HG03565 (cell line): ENCODE measurements at regions not wholly inside any gene's neighbourhood (a gene's known extent, or its start where the extent isn't known, plus 50 kb on each side); places are given as distances from the start of the nearest gene placed in this dataset.
A peak's percentile ranks its signal among the peaks of the same experiment; 100 is the strongest.
"Not testable (repeated sequence)": the region's sequence is repeated elsewhere in the genome, so short reads cannot be mapped to it uniquely, and the experiment has no call there.

Experiments
- ATAC-seq: cut with Tn5 transposase; IDR thresholded peaks from one replicate; pipeline ENCODE4 v1.9.1; 2021; ENCODE audit warnings: mild to moderate bottlenecking, moderate library complexity; ENCODE audit not compliant: unreplicated experiment

DNA sequence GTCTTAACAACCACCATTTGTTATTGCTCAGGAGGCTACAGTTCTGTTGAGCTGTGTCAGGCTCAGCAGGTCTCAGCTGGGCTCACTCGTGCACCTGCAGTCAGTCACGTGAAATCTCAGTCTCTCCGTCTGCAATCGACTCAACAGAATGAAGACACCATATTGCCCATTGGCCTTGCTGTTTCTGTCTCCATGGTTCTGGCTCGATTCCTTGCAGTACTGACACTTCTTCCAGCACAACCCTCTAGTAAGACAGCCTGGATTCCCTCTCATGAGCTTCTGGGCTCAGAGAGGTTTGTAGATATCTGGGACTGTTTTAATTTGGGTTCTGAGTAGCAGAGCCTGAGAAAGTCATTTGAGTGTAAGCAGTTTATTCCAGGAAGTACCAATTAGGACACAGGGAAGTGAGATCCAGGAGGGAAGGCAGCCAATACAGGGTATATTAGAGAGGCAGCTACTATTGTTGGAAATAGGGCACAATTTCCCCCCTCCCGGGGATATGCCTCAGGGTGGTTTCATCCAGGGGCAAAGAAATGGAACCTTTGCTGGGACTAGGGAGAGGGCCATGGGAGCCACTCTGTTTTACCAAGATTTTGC is 87.4 kb upstream of the RALGAPA2 start:
- ATAC-seq = no peak

DNA sequence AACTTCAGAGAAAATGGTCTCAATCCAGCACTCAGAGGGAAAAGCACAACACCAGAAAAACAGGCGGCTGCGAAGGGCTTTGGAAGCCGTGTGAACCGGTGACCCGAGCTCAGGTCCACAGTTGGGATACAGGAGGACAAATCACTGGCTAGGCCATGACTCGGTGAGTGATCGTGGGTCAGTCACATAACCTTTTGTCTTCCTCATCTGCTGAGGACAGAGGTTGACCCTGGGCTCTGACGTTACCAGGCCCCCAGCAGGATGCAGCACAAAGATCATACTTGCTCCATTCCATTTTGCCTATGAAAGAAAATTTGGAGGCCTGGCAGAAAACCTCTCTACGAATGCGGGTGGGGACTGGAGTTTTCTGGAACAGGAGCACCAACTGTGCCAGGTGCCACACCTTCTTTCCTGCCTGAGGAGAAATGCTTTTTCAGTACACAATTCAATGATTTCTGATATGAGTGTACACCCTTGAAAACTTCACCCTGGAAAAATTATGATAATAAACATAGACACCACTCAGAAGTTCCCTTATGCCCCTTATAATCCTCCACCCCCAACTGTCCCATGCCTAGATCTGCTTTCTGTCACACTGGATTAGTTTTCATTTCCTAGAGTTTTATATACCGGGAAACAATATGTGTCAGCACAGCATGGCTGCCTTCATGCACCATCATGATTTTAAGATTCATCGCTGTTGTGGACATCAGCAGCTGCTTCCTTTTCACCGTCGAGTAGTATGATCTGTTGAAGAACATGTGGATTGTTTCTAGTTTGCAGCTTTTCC is 85.3 kb upstream of the RALGAPA2 start:
- no peak for ATAC-seq

DNA sequence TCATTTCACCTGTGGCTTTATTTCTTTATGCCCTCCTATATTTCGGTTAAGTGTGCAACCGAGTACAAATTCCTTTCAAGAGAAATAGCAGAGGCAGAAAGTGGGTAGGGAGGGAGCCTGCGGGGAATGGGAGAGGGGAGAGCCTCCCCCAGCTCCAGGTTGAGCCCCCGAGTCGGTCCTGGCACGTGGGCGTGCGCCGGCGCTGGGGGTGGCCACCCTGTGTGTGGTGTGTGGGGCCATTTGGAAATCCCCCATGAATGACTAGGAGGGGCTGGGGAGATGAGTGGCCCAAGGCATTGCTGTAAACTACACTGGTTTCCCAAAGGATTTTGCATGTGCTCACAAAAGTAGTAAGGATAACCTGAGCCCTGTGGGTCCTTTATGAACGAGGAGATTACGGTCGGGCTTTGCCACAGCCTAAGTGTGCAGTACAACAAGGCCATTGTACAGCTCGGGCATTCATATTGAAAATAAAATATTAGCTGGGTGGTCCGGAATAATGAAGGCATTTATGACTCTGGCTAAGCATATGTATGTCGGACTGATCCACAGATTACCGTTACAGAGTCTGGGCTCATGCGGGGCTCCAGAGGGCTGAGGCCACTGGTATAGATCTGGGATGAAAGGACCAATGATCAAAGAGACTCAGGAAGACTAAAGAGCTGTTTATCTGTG is 84.5 kb upstream of the RALGAPA2 start:
- no peak for ATAC-seq

DNA sequence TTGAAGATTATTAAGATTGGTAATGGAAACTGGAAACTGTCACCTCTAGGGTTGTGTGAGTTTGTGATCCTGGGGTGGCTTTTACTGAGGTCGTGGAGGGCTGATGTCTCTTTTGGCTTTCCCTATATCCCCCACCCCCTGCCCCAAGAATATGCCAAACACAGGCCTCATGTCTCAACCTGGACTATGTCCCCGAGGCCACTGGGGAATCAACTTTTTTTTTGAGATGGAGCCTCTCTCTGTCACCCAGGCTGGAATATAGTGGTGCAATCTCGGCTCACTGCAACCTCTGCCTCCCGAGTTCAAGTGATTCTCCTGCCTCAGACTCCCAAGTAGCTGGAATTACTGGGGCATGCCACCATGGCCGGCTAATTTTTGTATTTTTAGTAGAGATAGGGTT is 83.3 kb upstream of the RALGAPA2 start:
- ATAC-seq = no peak

DNA sequence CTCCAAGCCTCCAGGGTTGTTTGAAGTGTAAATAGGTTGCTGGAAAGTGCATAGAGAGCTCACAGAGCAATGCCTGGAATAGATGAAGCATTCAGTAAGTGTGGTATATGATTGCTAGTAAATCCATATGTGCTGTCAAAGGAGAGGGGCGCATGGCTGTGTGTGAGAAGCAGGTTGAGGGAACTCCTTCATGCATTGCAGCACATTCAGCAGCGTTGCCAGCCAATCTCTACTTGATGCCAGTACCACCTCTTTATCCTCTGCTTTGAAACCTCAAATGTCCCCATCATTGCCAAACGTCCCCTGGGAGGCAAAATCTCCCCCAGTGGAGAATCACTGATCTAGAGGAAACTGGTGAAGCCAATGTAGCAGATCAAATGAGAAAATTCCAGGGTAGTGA is 82.7 kb upstream of the RALGAPA2 start:
- ATAC-seq = no peak

DNA sequence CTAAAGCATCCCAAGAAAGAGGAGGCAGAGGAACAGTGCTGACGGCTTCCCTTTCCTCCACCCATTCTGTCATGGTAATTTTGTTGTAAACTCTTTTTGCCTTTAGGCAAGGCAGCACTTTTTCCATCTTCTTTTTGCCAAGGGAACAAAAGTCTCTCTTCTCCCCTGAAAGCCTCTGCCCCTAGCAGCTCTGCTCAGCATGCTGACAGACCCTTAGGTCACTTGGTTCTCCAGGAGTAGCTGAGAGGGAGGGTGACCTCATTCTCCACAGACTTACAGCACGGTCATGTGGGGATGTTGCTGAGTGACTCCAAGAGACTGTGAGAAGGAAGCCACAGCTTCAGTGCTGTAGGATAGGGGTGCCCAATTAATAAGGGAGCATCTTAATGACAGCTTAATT is 81.1 kb upstream of the RALGAPA2 start:
- no peak for ATAC-seq

DNA sequence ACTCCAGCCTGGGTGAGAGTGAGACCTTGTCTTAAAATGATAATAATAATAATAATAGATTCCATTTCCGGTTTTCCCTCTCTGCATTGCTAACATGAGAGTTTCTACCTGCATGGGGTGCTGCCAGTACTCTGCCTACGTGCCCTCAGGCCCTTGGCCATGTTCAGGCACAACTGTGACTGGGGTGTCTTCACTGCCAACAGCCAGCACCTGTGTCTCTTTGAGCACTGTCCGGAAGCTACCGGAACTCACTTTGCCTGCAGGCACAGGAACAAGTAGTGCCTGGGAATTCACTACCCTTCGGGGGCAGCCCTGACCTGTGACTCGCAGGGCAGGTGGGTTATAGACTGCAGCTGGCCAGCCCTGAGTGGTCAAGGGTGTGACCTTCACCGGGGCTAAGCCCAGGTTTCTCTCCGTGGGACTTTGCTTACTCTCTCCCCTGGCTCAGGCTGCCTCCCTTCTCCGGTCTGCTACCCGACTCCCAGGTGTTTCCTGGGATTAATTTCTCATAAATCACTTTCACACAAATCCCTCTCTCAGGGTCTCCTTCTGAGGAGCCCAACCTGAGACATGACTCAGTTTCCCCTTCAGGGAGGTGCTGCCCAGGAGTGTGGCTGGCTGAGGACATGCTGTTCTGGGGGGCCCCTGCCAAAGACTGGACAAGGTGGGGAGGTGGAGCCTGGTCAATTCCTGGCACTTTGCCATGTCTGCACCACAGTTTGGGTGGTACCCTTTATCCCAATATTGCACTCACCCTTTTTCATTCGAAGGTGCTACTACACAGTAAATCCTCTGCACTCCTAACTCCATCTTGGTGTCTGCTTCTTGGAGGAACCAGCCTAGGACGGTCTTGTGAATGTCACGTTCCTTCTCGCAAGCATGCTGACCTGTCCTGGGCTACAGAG is 79.5 kb upstream of the RALGAPA2 start:
- ATAC-seq = no peak

DNA sequence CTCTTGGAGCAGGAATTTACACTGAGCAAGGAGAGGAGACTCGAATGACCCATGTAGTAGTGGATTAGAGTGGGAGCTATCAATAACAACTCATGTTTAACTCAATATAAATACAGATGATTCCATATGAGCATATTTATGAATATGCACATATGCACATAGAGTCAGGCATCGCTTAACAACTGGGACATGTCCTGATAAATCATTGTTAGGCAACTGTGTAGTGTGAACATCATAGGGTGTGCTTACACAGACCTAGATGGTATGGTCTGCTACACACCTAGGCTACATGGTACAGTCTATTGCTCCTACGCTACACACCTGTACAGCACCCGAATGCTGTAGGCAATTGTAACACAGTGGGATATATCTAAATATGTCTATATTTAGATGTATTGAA is 75.9 kb upstream of the RALGAPA2 start:
- no peak for ATAC-seq

DNA sequence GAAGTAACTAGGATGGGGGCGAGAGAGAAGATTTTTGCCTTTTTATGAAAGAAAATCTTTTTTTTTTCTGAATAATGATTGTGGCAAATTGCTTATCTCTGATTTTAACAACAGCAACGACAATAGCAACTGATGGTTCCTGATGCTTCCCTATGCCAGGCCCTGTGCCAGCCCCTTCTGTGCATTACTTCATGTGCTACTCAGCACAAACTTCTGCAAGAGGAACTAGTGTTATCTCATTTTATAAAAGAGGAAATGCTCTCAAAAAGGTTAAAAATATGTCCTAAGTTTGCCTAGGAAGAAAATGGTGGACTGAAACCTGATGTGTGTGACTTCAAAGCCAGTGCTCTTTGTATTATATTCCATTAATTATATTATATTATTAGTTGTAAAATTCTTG is 74.0 kb upstream of the RALGAPA2 start:
- no peak for ATAC-seq

DNA sequence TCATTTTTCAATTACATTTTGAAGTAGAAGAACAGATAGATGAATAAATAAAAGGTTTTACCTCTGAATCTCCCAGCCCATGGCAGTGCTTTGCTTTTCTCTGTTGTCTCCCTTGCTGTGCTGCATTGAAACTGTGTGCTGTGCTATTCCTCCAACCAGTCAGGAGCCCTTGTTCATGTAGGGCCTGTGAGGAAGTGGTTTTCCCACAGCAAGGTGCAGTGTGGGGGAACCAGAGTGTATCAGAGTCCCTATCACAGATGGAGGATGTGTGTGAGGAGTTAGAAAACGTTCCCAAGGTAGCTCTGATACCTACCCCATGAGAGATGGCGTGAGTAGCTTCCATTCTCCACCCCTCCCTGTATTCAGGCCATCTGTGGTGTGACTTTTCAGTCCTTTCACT is 72.8 kb upstream of the RALGAPA2 start:
- ATAC-seq = no peak

DNA sequence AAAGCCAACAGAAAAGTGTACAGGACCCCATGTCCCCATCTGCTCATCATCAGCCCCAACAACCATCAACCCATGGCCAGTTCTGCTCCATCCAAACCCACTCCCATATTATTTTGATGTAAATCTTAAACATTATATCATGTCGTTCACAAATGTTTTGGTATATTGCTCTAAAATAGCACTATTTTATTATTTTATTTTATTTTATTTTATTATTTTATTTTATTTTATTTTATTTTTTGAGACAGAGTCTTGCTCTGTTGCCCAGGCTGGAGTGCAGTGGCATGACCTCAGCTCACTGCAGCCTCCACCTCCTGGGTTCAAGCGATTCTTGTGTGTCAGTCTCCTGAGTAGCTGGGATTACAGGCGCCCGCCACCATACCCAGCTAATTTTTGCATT is 72.0 kb upstream of the RALGAPA2 start:
- not testable (repeated sequence) for ATAC-seq

DNA sequence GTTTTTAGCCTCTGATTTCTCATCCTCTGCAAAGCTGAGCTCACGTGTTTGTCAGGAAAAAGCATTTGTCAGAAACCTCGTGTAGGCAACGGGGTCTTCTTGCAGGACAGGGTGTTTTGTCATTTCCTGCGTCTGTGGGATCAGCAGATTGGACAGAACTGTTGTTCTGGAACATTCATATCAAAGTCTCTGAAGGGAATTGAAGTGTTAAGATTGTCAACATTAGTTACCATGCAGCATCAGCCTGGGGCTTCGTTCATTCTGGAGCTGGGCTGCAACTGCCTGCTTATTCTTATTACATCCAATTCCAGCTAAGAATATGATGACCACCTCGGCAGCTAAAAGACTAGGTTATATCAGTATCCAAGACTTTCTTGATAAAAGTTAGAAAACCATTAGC is 71.0 kb upstream of the RALGAPA2 start:
- ATAC-seq = no peak

DNA sequence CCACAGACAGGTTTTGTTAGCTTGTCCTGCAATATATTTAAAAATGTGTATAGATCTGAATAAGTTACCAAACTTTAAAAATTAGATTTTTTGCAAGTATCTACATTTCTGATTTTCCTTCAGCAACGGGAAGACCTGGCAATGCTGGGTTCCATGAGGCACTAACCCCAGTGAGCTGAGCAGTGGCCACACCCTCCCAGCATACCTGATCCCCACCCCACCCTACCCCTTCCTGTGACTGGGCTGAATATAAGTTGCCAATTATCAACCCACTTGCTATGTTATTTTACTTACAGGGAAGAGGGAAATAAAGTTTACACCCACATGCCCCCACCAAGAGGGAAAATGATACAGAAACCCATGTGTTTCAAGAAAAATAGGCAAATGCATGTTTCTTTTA is 70.3 kb upstream of the RALGAPA2 start:
- no peak for ATAC-seq

DNA sequence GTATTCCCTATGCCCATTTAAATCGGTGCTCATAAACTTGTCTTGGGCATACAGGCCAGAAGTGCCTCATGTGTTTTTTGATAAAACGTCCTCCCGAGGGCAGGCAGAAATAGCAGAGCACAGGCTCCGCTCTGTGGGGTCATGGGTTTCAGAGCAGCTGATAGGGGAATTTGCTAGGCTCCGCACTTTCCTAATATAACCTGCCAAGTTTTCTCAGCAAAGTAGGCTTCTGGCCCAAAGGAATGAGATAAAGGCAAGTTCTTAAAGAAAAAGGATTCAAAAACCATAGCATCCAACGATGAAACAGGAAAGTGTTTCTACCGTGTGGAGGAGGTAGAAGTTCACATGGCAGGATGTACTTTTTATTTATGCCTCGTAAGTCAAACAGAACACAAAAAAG is 69.8 kb upstream of the RALGAPA2 start:
- ATAC-seq = no peak

DNA sequence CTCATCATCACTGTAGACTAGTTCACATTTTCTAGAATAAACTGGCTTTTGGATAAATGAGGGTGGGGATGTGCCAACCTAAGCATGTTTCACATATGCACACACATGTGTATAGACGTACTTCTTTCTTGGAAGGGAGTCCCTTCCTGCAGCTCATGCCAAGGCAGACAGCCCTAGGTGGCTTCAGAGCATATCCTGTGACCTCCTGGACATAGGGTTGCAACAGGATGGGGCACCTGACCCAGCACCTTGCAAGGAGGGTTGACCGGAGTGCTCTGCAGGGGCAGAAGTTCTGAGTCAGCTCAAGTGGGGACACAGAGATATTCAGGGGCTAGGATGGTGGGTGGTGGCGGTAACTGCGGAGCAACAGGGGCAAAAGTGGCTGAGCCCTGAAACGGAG is 68.6 kb upstream of the RALGAPA2 start:
- no peak for ATAC-seq

DNA sequence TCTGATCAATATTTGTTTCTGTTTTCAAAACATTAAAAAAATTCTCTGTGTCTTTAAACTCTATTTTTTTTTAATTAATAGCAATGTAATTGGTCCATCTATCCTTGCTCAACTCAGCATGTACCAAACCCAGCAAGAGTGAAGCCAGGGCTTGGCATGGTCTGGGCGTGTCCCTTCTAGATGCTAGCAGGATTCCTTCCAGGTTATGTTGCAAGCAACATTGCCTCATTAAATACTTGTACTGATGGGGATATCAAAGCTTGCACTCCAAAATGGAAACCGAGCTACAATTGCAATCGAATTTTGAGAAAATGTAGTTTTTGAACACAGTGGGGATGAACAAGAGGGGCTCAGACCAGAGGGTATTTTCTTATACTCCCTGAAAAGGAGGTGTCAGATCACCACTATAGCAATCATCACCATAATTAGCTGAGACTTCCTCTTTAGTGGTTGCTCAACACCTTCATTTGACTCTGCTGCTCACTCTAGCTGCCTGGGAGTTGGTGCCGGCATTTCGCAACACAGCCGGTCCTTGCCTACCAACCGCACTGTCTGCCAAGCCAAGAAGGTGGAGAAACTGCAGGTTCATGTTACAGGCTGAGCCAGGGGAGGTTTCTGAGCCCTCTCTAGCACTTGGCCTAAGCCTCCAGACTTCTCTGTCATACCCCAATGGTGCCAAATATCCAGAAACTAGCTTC is 67.8 kb upstream of the RALGAPA2 start:
- peak; percentile 73 for ATAC-seq

DNA sequence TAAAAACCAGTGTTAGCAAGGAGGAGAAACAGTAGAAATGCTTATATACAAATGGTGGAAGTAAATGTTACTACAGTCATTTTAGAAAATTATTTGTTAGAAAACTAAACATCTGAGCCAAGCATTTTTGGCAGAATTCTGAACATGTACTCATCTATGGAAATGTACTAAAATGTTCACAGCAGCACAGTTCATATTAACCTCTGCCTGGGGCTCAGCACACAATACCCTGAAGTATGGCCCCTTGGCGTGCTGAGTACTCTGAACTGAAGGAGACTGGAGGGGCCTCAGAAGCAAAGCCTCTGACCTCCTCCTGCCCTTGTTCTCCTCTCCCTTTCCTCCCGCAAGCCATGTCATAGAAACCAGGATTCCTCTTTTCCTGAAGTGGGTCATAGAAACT is 66.2 kb upstream of the RALGAPA2 start:
- ATAC-seq = no peak

DNA sequence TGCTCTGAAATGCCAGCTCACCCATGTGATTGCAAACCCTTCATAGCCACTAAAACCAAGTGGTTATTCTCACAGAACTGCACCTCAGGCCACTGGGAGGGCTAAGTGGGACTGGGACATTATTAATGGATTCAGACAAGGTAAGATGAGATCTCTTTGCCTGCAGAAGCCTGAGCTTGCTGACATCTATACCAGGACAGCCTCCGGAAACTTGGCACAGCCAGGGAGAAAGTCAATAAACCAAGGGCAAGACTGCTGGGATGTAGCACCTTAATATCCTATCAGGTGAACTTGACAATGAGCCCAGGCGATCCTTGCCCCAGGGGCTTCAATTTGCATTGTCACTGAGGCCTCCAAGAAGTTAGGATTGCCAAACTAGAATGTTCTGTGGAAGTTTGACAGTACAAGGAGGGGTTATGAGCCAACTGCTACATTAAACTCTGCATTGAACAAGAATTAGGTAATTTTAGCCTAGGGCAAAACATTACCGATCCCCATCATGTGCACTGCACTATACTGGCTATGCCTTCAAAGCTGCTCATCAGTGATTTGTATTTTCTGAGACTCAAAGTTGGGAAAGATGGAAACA is 60.1 kb upstream of the RALGAPA2 start:
- ATAC-seq = no peak

DNA sequence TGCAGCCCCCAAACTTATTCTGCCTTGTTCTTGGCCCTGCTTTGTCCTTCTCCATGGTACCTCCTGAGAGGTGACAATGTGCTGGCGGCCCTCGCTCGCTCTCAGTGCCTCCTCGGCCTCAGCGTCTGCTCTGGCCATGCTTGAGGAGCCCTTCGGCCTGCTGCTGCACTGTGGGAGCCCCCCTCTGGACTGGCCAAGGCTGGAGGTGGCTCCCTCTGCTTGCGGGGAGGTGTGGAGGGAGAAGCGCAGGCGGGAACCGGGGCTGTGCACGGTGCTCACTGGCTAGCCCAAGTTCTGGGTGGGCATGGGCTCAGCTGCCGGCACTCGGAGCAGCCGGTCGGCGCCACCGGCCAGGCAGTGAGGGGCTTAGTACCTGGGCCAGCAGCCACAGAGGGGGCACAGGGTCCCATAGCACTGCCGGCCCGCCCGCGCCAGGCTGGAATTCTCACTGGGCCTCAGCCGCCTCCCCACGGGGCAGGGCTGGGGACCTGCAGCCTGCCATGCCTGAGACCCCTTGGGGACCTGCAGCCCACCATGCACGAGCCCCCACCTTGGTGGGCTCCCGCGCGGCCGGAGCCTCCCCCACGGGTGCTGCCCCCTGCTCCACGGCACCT is 55.9 kb upstream of the RALGAPA2 start:
- ATAC-seq = no peak
